H1 (cell line): ENCODE measurements at regions not wholly inside any gene's neighbourhood (a gene's known extent, or its start where the extent isn't known, plus 50 kb on each side); places are given as distances from the start of the nearest gene placed in this dataset.
"Not testable (repeated sequence)": the region's sequence is repeated elsewhere in the genome, so short reads cannot be mapped to it uniquely, and the experiment has no call there.

Experiments
- CTCF ChIA-PET: fragments of 300-600 bp; sonication (Branson Sonifier 250); formaldehyde crosslinking; loops from one replicate; lab custom pipeline; 2021; ENCODE audit not compliant: partially characterized antibody; lab: Charles Lee
- POLR2A ChIA-PET: fragments of 300-600 bp; sonication (Branson Sonifier 250); formaldehyde crosslinking; loops from one replicate; lab custom pipeline; 2021; ENCODE audit warnings: inconsistent platforms; ENCODE audit not compliant: partially characterized antibody; lab: Charles Lee
- DNase-seq, 2 experiments: peaks; one replicate each; pipeline versions ENCODE4 v3.0.0 to v3.0.0-alpha.2; 2010 to 2022; ENCODE audit warnings: low spot score in 2 of 2, low read depth in 1 of 2, mixed read lengths in 1 of 2
- FAIRE-seq: peaks from 2 replicates; lab custom pipeline; 2011; peaks lifted over from hg19 to GRCh38; lab: Jason Lieb, UNC
- H2AFZ ChIP-seq: 2 replicates; pipeline ENCODE4 v1.8.1; 2012; ENCODE audit warnings: low read length, inconsistent platforms
- H2AK5ac ChIP-seq: 2 replicates; pipeline ENCODE4 v1.6.1; 2013; ENCODE audit warnings: low read depth, low read length
- H2BK120ac ChIP-seq: replicated peaks from 2 replicates; pipeline ENCODE3; 2013; ENCODE audit warnings: low read depth, low read length, inconsistent platforms
- H2BK12ac ChIP-seq: 2 replicates; pipeline ENCODE4 v1.6.1; 2013; ENCODE audit warnings: low read depth, low read length
- H2BK15ac ChIP-seq: 2 replicates; pipeline ENCODE4 v1.6.1; 2013; ENCODE audit warnings: low read length
- H2BK20ac ChIP-seq: 2 replicates; pipeline ENCODE4 v1.6.1; 2013; ENCODE audit warnings: low read length
- H2BK5ac ChIP-seq: 2 replicates; pipeline ENCODE4 v1.6.1; 2013; ENCODE audit warnings: low read depth, low read length
- H3K14ac ChIP-seq: 2 replicates; pipeline ENCODE4 v1.6.1; 2013; ENCODE audit warnings: inconsistent platforms; ENCODE audit not compliant: insufficient read length
- H3K18ac ChIP-seq: 2 replicates; pipeline ENCODE4 v1.6.1; 2013; ENCODE audit warnings: low read length; ENCODE audit errors: extremely low read depth
- H3K23ac ChIP-seq: 2 replicates; pipeline ENCODE4 v1.6.1; 2013; ENCODE audit warnings: inconsistent platforms; ENCODE audit not compliant: insufficient read length
- H3K23me2 ChIP-seq: 2 replicates; pipeline ENCODE4 v1.6.1; 2013; ENCODE audit warnings: low read depth, low read length
- H3K27ac ChIP-seq: 2 replicates; pipeline ENCODE4 v1.6.1; 2011; ENCODE audit warnings: low read depth, low read length, inconsistent platforms
- H3K27me3 ChIP-seq, 4 experiments: replicated peaks in 1 of 4; 1 replicate in 1 of 4; 2 replicates in 3 of 4; pipeline versions ENCODE4 v1.6.1 to v1.8.1; 2011 to 2013; ENCODE audit warnings: low read length in 3 of 4, mild to moderate bottlenecking in 3 of 4, inconsistent platforms in 2 of 4, mixed read lengths in 2 of 4, moderate library complexity in 1 of 4; ENCODE audit not compliant: control insufficient read depth in 3 of 4, insufficient read depth in 3 of 4; ENCODE audit errors: extremely low read depth in 1 of 4
- H3K36me3 ChIP-seq, 4 experiments: 2 replicates each; pipeline versions ENCODE4 v1.6.1 to v1.8.1; 2011 to 2013; ENCODE audit warnings: mild to moderate bottlenecking in 4 of 4, low read length in 3 of 4, moderate library complexity in 2 of 4, control low read depth in 1 of 4, inconsistent platforms in 1 of 4; ENCODE audit not compliant: insufficient read depth in 4 of 4, control insufficient read depth in 2 of 4
- H3K4ac ChIP-seq: replicated peaks from 2 replicates; pipeline ENCODE3; 2013; ENCODE audit warnings: low read length, low read depth, mixed read lengths, inconsistent platforms; ENCODE audit not compliant: insufficient read length
- H3K4me1 ChIP-seq, 4 experiments: replicated peaks in 1 of 4; 1 replicate in 1 of 4; 2 replicates in 3 of 4; pipeline versions ENCODE4 v1.6.1 to v1.8.1; 2011 to 2013; ENCODE audit warnings: low read length in 3 of 4, inconsistent platforms in 2 of 4, mixed read lengths in 1 of 4; ENCODE audit not compliant: insufficient read depth in 4 of 4, control insufficient read depth in 3 of 4
- H3K4me2 ChIP-seq, 2 experiments: 2 replicates each; pipeline versions ENCODE4 v1.6.1 to v1.8.1; 2011 to 2013; ENCODE audit warnings: low read depth in 2 of 2, low read length in 2 of 2, control low read depth in 1 of 2, inconsistent platforms in 1 of 2, mild to moderate bottlenecking in 1 of 2; ENCODE audit not compliant: insufficient read depth in 1 of 2
- H3K4me3 ChIP-seq, 4 experiments: fragments of 200-600, 300-600 bp in 1 of 4; sonication (generic), shearing (Covaris generic), sonication (Bioruptor Twin) in 1 of 4; 2 replicates each; pipeline versions ENCODE4 v1.5.1 to v1.8.1; 2011 to 2016; ENCODE audit warnings: low read length in 4 of 4, low read depth in 3 of 4, control low read depth in 2 of 4, inconsistent platforms in 2 of 4, mild to moderate bottlenecking in 2 of 4, mixed read lengths in 1 of 4, moderate library complexity in 1 of 4; ENCODE audit not compliant: insufficient read depth in 2 of 4; ENCODE audit errors: extremely low read depth in 1 of 4
- H3K56ac ChIP-seq: replicated peaks from 2 replicates; pipeline ENCODE3; 2013; ENCODE audit warnings: low read depth, mild to moderate bottlenecking, mixed read lengths, low read length, inconsistent platforms; ENCODE audit not compliant: insufficient read length
- H3K79me1 ChIP-seq: 2 replicates; pipeline ENCODE4 v1.6.1; 2013; ENCODE audit warnings: low read depth, low read length, control low read depth
- H3K79me2 ChIP-seq, 2 experiments: 2 replicates each; pipeline versions ENCODE4 v1.6.1 to v1.8.1; 2012 to 2013; ENCODE audit warnings: low read length in 2 of 2, mild to moderate bottlenecking in 2 of 2, inconsistent platforms in 1 of 2; ENCODE audit not compliant: insufficient read depth in 2 of 2, control insufficient read depth in 1 of 2
- H3K9ac ChIP-seq, 4 experiments: replicated peaks in 1 of 4; 1 replicate in 1 of 4; 2 replicates in 3 of 4; pipeline versions ENCODE4 v1.6.1 to v1.8.1; 2011 to 2013; ENCODE audit warnings: low read depth in 3 of 4, low read length in 3 of 4, control low read depth in 2 of 4, mild to moderate bottlenecking in 2 of 4, moderate library complexity in 2 of 4, inconsistent platforms in 1 of 4; ENCODE audit errors: extremely low read depth in 1 of 4
- H3K9me3 ChIP-seq, 2 experiments: 2 replicates each; pipeline versions ENCODE4 v1.6.1 to v1.8.1; 2012 to 2013; ENCODE audit warnings: mild to moderate bottlenecking in 2 of 2, moderate library complexity in 2 of 2, control low read depth in 1 of 2, inconsistent platforms in 1 of 2, low read depth in 1 of 2, low read length in 1 of 2, mixed read lengths in 1 of 2; ENCODE audit not compliant: insufficient read depth in 2 of 2
- H4K20me1 ChIP-seq, 2 experiments: replicated peaks in 1 of 2; 2 replicates each; pipeline versions ENCODE3 to v1.8.1; 2011 to 2013; ENCODE audit warnings: inconsistent platforms in 2 of 2, low read length in 2 of 2, mild to moderate bottlenecking in 1 of 2; ENCODE audit not compliant: insufficient read depth in 2 of 2, control insufficient read depth in 1 of 2
- H4K5ac ChIP-seq: 2 replicates; pipeline ENCODE4 v1.6.1; 2013; ENCODE audit warnings: low read length, low read depth, mixed read lengths, inconsistent platforms; ENCODE audit not compliant: insufficient read length
- H4K8ac ChIP-seq: 2 replicates; pipeline ENCODE4 v1.8.0; 2013; ENCODE audit warnings: mild to moderate bottlenecking, moderate library complexity, low read length, inconsistent platforms; ENCODE audit not compliant: insufficient read depth; ENCODE audit errors: extremely low read depth
- H4K91ac ChIP-seq: replicated peaks from 2 replicates; pipeline ENCODE3; 2013; ENCODE audit warnings: low read length, mixed read lengths, inconsistent platforms; ENCODE audit not compliant: insufficient read length
- WGBS, 2 experiments: shearing (Covaris generic) in 1 of 2; methylation state at CpG; one replicate each; pipeline versions ENCODE4 v1.1.6 to v1.1.7; 2013 to 2015; ENCODE audit warnings: low lambda C conversion rate in 2 of 2, mixed read lengths in 2 of 2, inconsistent platforms in 1 of 2, low coverage in 1 of 2, missing lambda C conversion rate in 1 of 2; ENCODE audit not compliant: insufficient replicate concordance in 2 of 2, insufficient coverage in 1 of 2, insufficient read length in 1 of 2; ENCODE audit errors: extremely low coverage in 1 of 2, missing lambda C conversion rate in 1 of 2; 5-methylcytosine and 5-hydroxymethylcytosine counted together

DNA sequence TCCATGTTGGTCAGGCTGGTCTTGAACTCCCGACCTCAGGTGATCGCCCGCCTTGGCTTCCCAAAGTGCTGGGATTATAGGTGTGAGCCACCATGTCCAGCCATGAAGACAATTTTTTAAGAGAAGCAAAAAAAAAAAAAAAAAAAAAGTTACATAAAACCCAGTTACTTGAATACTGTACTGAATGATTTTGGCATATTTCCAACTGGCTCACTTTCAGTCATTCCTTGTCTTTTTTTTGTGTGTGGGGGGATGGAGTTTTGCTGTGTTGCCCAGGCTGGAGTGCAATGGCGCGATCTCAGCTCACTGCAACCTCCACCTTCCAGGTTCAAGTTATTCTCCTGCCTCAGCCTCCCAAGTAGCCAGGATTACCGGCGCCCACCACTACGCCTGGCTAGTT lies 345.5 kb downstream of the SOX4 start:
- H3K4me2 ChIP-seq, H3K36me3 ChIP-seq, H3K56ac ChIP-seq, H3K14ac ChIP-seq, H3K4ac ChIP-seq, H3K27ac ChIP-seq, H2BK20ac ChIP-seq, H2BK12ac ChIP-seq, POLR2A ChIA-PET, H4K20me1 ChIP-seq, H3K23me2 ChIP-seq, H4K8ac ChIP-seq, H3K4me3 ChIP-seq, H3K23ac ChIP-seq, FAIRE-seq, H3K79me1 ChIP-seq, H4K5ac ChIP-seq, H2AFZ ChIP-seq, H2AK5ac ChIP-seq, H2BK120ac ChIP-seq, H3K18ac ChIP-seq, DNase-seq, H3K9ac ChIP-seq, H3K9me3 ChIP-seq, H2BK15ac ChIP-seq, H2BK5ac ChIP-seq, H3K27me3 ChIP-seq, H4K91ac ChIP-seq, H3K4me1 ChIP-seq: not testable (repeated sequence)
- WGBS, 2 experiments = 87% methylated on average over 8 of the region's 8 CpGs; no CpG with 5 or more reads in 1 of the 2 experiments
- H3K79me2 ChIP-seq = peaks cover 0 to 27% of the 10 kb centered on the region in 2 experiments; a peak in 3 of 4 replicates
- CTCF ChIA-PET = interaction anchor here (0.6 to 0.7 kb wide), 2 partner anchors 151 to 1241 kb away, joined by 3 to 4 read pairs; no protein-coding TSS in a partner anchor
